NT2/D1 (cell line): ENCODE measurements at regions not wholly inside any gene's neighbourhood (a gene's known extent, or its start where the extent isn't known, plus 50 kb on each side); places are given as distances from the start of the nearest gene placed in this dataset.

ENCODE experiments used
- DNase-seq: peaks from one replicate; pipeline ENCODE4 v3.0.0-alpha.2; 2011; ENCODE audit warnings: low read depth, low spot score
- H3K27me3 ChIP-seq: 2 replicates; pipeline ENCODE4 v1.6.0; 2011; ENCODE audit warnings: mild to moderate bottlenecking; ENCODE audit not compliant: insufficient read length, insufficient read depth
- H3K36me3 ChIP-seq: 2 replicates; pipeline ENCODE4 v1.6.1; 2011; ENCODE audit warnings: mild to moderate bottlenecking, low read length, mixed read lengths; ENCODE audit not compliant: insufficient read depth, insufficient read length
- H3K4me1 ChIP-seq: 2 replicates; pipeline ENCODE4 v1.5.1; 2011; ENCODE audit not compliant: insufficient read depth, insufficient read length
- H3K4me3 ChIP-seq: 2 replicates; pipeline ENCODE4 v1.5.1; 2011; ENCODE audit warnings: low read depth; ENCODE audit not compliant: insufficient read length
- H3K9ac ChIP-seq: 2 replicates; pipeline ENCODE4 v1.6.0; 2011; ENCODE audit warnings: low read depth; ENCODE audit not compliant: insufficient read length
- H3K9me3 ChIP-seq: 2 replicates; pipeline ENCODE4 v1.5.1; 2011; ENCODE audit warnings: mild to moderate bottlenecking, low read length; ENCODE audit not compliant: insufficient read depth
- SUZ12 ChIP-seq: IDR thresholded peaks from 2 replicates; pipeline ENCODE4 v1.6.1; 2011; ENCODE audit not compliant: insufficient read length, insufficient read depth; ENCODE audit errors: extremely low read depth
- YY1 ChIP-seq: IDR thresholded peaks from 2 replicates; pipeline ENCODE4 v1.6.1; 2011; ENCODE audit not compliant: insufficient read length, insufficient read depth
- ZNF274 ChIP-seq: IDR thresholded peaks from 2 replicates; pipeline ENCODE4 v1.6.1; 2011; ENCODE audit warnings: mild to moderate bottlenecking, low read depth, low read length

GRCh38 chr3:177830411-177830849 is 633.1 kb upstream of the TBL1XR1 start:
- Histone ChIP-seq H3K4me1 (no peaks in the 10 kb centered on the region), H3K9ac (no peak overlapping the region), H3K4me3 (no peak overlapping the region), H3K27me3 (no peaks in the 10 kb centered on the region), H3K36me3 (no peaks in the 10 kb centered on the region), H3K9me3 (no peaks in the 10 kb centered on the region)
- DNase-seq = no peak
- TF ChIP-seq ZNF274 (no peak), SUZ12 (no peak), YY1 (no peak)

DNA sequence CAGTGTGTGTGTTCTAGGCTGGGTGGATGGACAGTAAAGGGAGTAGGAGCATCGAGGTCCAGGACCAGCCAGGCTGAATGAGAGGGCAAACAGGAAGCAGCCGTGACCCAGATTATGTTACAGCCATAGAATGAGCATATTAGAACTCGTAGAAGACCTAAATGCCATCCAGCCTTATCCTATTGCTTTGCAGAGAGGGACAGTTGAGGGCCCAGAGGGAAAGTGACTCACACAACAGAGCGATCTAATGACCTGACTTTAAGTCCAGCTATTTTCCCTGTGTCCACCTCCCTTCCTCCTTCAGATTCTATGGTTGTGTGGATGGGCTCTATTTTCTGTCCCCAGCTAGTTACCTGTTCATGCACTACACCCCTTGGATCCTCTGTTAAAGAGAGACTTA is 634.1 kb upstream of the TBL1XR1 start:
- Histone ChIP-seq H3K27me3 (no peaks in the 10 kb centered on the region), H3K4me3 (no peak overlapping the region), H3K9ac (no peak overlapping the region), H3K36me3 (no peaks in the 10 kb centered on the region), H3K4me1 (no peaks in the 10 kb centered on the region), H3K9me3 (no peaks in the 10 kb centered on the region)
- no peak for TF ChIP-seq ZNF274
- no peak for TF ChIP-seq YY1
- no peak for TF ChIP-seq SUZ12
- no peak for DNase-seq

DNA sequence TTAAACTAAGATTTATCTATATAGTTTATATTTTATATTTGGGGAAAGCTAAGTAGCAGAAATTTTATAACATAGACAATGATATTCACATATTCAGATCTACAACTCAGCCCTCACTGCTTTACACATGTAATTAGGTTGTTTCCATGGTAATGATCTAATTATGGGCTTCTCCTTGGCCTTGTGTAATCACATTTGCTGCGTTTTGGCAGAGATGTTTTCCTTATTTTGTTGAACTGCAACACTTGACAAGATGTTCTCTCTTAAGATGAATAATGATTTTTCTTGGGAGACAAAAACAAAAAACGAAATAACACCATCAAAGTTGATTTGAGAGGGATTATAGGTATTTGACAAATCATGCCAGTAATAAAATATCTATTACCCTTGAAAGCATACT is 635.6 kb upstream of the TBL1XR1 start:
- no peaks in the 10 kb centered on the region for H3K36me3 ChIP-seq
- H3K4me1 ChIP-seq = no peaks in the 10 kb centered on the region
- DNase-seq = no peak
- no peak overlapping the region for H3K9ac ChIP-seq
- no peaks in the 10 kb centered on the region for H3K27me3 ChIP-seq
- TF ChIP-seq YY1 (no peak), ZNF274 (no peak), SUZ12 (no peak)
- H3K9me3 ChIP-seq = no peaks in the 10 kb centered on the region
- no peak overlapping the region for H3K4me3 ChIP-seq

DNA sequence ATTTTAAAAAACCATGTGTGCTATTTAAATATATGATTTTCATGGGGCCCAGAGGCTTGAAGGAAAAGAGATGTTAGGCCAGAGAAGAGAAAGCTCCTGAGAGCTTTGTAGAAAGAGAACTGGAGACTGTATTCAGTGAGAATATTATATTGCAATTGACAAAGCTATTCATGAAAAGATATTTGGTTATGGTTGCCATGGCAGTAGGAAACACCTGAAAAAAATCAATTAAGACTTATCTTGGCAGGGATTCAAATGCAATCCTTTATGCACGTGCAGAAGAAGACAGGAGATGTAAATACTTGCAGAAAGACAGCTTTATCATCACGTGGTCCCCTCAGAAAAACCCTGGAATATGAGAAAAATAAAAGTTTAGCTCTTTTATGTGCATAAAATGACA is 636.0 kb upstream of the TBL1XR1 start:
- Histone ChIP-seq H3K9ac (no peak overlapping the region), H3K36me3 (no peaks in the 10 kb centered on the region), H3K9me3 (no peaks in the 10 kb centered on the region), H3K4me3 (no peak overlapping the region), H3K4me1 (no peaks in the 10 kb centered on the region), H3K27me3 (no peaks in the 10 kb centered on the region)
- TF ChIP-seq ZNF274 (no peak), SUZ12 (no peak), YY1 (no peak)
- no peak for DNase-seq

- H3K36me3 ChIP-seq = no peaks in the 10 kb centered on the region
- H3K9ac ChIP-seq = no peak overlapping the region
- no peak overlapping the region for H3K4me3 ChIP-seq
- no peak for TF ChIP-seq SUZ12
- no peak for TF ChIP-seq ZNF274
- TF ChIP-seq YY1 = no peak
- H3K4me1 ChIP-seq = no peaks in the 10 kb centered on the region
- no peaks in the 10 kb centered on the region for H3K9me3 ChIP-seq
- no peak for DNase-seq
- H3K27me3 ChIP-seq = no peaks in the 10 kb centered on the region
Measured at GRCh38 chr3:177835008-177835407, 637.7 kb upstream of the TBL1XR1 start.

GRCh38 chr3:177835917-177836316 is 638.6 kb upstream of the TBL1XR1 start:
- DNase-seq = no peak
- Histone ChIP-seq H3K36me3 (no peaks in the 10 kb centered on the region), H3K9ac (no peak overlapping the region), H3K27me3 (no peaks in the 10 kb centered on the region), H3K4me1 (no peaks in the 10 kb centered on the region), H3K9me3 (no peaks in the 10 kb centered on the region), H3K4me3 (no peak overlapping the region)
- TF ChIP-seq ZNF274 (no peak), YY1 (no peak)

DNA sequence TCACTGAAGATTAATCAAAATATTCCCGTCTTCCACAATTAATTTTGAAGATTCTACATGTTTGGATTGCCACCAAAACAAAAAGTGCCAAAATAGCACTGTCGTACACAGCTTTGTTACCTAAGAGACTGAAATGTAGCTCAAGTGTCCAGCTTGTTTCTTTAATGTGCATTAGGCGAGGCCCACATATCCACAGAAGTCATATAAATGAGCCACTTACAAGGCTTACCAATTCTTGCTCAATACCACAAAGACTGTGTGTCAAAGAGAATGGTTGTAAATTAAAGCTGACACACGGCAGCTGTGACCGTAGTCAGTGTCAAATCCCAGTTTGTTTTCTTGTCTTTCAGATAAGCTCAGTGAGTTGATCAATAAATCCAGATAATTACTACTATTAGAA is 639.4 kb upstream of the TBL1XR1 start:
- no peak for TF ChIP-seq ZNF274
- no peak for TF ChIP-seq SUZ12
- TF ChIP-seq YY1 = no peak
- Histone ChIP-seq H3K36me3 (no peaks in the 10 kb centered on the region), H3K4me1 (no peaks in the 10 kb centered on the region), H3K27me3 (no peaks in the 10 kb centered on the region), H3K9me3 (no peaks in the 10 kb centered on the region), H3K4me3 (no peak overlapping the region), H3K9ac (no peak overlapping the region)
- DNase-seq = no peak

- Histone ChIP-seq H3K9ac (no peak overlapping the region), H3K9me3 (no peaks in the 10 kb centered on the region), H3K4me1 (no peaks in the 10 kb centered on the region), H3K4me3 (no peak overlapping the region), H3K27me3 (no peaks in the 10 kb centered on the region), H3K36me3 (no peaks in the 10 kb centered on the region)
- TF ChIP-seq ZNF274 (no peak), YY1 (no peak), SUZ12 (no peak)
- DNase-seq = no peak
Measured at GRCh38 chr3:177837951-177838655, 640.8 kb upstream of the TBL1XR1 start.
